ENCODE measurements at regions not wholly inside any gene's neighbourhood (a gene's known extent, or its start where the extent isn't known, plus 50 kb on each side); places are given as distances from the start of the nearest gene placed in this dataset.
"Not testable (repeated sequence)": the region's sequence is repeated elsewhere in the genome, so short reads cannot be mapped to it uniquely, and the experiment has no call there.

DNA sequence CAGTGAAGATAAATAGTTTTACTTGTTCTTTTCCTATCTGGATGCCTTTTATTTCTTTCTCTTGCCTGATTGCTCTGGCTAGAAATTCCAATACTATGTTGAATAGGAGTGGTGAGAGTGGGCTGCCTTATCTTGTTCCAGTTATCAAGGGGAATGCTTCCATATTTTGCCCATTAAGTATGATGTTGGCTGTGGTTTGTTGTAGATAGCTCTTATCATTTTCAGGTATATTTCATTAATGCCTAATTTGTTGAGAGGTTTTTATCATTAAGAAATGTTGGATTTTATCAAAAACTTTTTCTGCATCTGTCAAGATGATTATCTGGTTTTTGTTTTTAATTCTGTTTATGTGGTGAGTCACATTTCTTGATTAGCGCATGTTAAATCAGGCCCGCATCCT, 655.8 kb downstream of the NUP35 start:
- Histone ChIP-seq H3K27ac (ENCODE audit: low read depth, low read length, poor library complexity, severe bottlenecking) (no peak overlapping the region), H2AFZ (ENCODE audit: low read length) (no peak overlapping the region), H3K27me3 (ENCODE audit: insufficient read depth, low read length) (no peaks in the 10 kb centered on the region), H3K9me3 (ENCODE audit: low read length) (no peaks in the 10 kb centered on the region), H3F3A (ENCODE audit: insufficient read depth, low read length) (no peaks in the 10 kb centered on the region), H3K4me2 (ENCODE audit: low read length) (no peak overlapping the region), H3K4me3 (ENCODE audit: low read depth, low read length, poor library complexity, severe bottlenecking) (no peak overlapping the region), H3K79me2 (ENCODE audit: insufficient read depth, low read length) (no peaks in the 10 kb centered on the region), H3K9ac (ENCODE audit: low read length) (no peak overlapping the region), H4K20me1 (ENCODE audit: insufficient read depth, low read length) (no peaks in the 10 kb centered on the region), H3K36me3 (ENCODE audit: insufficient read depth, low read length) (no peaks in the 10 kb centered on the region), H3K9me2 (ENCODE audit: low read depth, low read length) (no peaks in the 10 kb centered on the region), H3K4me1 (ENCODE audit: insufficient read depth, low read length, severe bottlenecking) (no peaks in the 10 kb centered on the region)
- TF ChIP-seq EZH2 (IDR thresholded peaks at IDR 0.05; ENCODE audit: borderline replicate concordance, low read length) = no peak
- TF ChIP-seq, protein P1, sequence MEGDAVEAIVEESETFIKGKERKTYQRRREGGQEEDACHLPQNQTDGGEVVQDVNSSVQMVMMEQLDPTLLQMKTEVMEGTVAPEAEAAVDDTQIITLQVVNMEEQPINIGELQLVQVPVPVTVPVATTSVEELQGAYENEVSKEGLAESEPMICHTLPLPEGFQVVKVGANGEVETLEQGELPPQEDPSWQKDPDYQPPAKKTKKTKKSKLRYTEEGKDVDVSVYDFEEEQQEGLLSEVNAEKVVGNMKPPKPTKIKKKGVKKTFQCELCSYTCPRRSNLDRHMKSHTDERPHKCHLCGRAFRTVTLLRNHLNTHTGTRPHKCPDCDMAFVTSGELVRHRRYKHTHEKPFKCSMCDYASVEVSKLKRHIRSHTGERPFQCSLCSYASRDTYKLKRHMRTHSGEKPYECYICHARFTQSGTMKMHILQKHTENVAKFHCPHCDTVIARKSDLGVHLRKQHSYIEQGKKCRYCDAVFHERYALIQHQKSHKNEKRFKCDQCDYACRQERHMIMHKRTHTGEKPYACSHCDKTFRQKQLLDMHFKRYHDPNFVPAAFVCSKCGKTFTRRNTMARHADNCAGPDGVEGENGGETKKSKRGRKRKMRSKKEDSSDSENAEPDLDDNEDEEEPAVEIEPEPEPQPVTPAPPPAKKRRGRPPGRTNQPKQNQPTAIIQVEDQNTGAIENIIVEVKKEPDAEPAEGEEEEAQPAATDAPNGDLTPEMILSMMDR (IDR thresholded peaks at IDR 0.05; ENCODE audit: low read length) = no peak

DNA sequence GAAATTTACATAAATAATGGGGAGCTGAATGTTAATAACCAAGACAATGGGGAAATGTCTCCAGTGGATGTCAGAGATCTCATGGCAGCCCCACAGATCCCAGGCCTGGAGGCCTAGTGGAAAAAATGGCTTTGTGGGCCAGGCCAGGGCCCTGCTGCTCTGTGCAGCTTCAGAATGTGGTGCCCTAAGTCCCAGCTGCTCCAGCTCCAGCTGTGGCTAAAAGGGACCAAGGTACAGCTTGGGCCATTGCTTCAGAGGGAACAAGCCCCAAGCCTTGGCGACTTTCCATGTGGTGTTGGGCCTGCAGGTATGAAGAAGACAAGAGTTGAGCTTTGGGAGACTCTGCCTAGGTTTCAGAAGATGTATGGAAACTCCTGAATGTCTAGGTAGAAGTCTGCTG, 658.2 kb downstream of the NUP35 start:
- Histone ChIP-seq H3K4me3 (ENCODE audit: low read depth, low read length, poor library complexity, severe bottlenecking) (no peak overlapping the region), H2AFZ (ENCODE audit: low read length) (no peak overlapping the region), H3K9ac (ENCODE audit: low read length) (no peak overlapping the region), H3K36me3 (ENCODE audit: insufficient read depth, low read length) (no peaks in the 10 kb centered on the region), H3K27ac (ENCODE audit: low read depth, low read length, poor library complexity, severe bottlenecking) (no peak overlapping the region), H3K9me3 (ENCODE audit: low read length) (no peaks in the 10 kb centered on the region), H3K4me1 (ENCODE audit: insufficient read depth, low read length, severe bottlenecking) (no peaks in the 10 kb centered on the region), H3K9me2 (ENCODE audit: low read depth, low read length) (no peaks in the 10 kb centered on the region), H3K79me2 (ENCODE audit: insufficient read depth, low read length) (no peaks in the 10 kb centered on the region), H3F3A (ENCODE audit: insufficient read depth, low read length) (no peaks in the 10 kb centered on the region), H3K27me3 (ENCODE audit: insufficient read depth, low read length) (no peaks in the 10 kb centered on the region), H3K4me2 (ENCODE audit: low read length) (no peak overlapping the region), H4K20me1 (ENCODE audit: insufficient read depth, low read length) (no peaks in the 10 kb centered on the region)
- TF ChIP-seq EZH2 (IDR thresholded peaks at IDR 0.05; ENCODE audit: borderline replicate concordance, low read length) = no peak
- TF ChIP-seq, protein P1 (IDR thresholded peaks at IDR 0.05; ENCODE audit: low read length) = no peak

DNA sequence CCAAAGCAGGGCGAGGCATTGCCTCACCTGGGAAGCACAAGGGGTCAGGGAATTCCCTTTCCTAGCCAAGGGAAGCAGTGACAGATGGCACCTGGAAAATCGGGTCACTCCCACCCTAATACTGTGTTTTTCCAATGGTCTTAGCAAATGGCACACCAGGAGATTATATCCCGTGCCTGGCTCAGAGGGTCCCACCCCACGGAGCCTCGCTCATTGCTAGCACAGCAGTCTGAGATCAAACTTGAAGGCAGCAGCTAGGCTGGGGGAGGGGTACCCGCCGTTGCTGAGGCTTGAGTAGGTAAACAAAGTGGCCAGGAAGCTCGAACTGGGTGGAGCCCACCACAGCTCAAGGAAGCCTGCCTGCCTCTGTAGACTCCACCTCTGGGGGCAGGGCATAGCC, 664.6 kb downstream of the NUP35 start:
- not testable (repeated sequence) for H3K79me2 ChIP-seq (ENCODE audit: insufficient read depth, low read length); H3K27me3 ChIP-seq (ENCODE audit: insufficient read depth, low read length); H3K9me2 ChIP-seq (ENCODE audit: low read depth, low read length); H3K36me3 ChIP-seq (ENCODE audit: insufficient read depth, low read length); H3K4me2 ChIP-seq (ENCODE audit: low read length); H3K4me3 ChIP-seq (ENCODE audit: low read depth, low read length, poor library complexity, severe bottlenecking); H3K4me1 ChIP-seq (ENCODE audit: insufficient read depth, low read length, severe bottlenecking); H3F3A ChIP-seq (ENCODE audit: insufficient read depth, low read length); H3K27ac ChIP-seq (ENCODE audit: low read depth, low read length, poor library complexity, severe bottlenecking); H2AFZ ChIP-seq (ENCODE audit: low read length); H4K20me1 ChIP-seq (ENCODE audit: insufficient read depth, low read length); H3K9me3 ChIP-seq (ENCODE audit: low read length); H3K9ac ChIP-seq (ENCODE audit: low read length)

DNA sequence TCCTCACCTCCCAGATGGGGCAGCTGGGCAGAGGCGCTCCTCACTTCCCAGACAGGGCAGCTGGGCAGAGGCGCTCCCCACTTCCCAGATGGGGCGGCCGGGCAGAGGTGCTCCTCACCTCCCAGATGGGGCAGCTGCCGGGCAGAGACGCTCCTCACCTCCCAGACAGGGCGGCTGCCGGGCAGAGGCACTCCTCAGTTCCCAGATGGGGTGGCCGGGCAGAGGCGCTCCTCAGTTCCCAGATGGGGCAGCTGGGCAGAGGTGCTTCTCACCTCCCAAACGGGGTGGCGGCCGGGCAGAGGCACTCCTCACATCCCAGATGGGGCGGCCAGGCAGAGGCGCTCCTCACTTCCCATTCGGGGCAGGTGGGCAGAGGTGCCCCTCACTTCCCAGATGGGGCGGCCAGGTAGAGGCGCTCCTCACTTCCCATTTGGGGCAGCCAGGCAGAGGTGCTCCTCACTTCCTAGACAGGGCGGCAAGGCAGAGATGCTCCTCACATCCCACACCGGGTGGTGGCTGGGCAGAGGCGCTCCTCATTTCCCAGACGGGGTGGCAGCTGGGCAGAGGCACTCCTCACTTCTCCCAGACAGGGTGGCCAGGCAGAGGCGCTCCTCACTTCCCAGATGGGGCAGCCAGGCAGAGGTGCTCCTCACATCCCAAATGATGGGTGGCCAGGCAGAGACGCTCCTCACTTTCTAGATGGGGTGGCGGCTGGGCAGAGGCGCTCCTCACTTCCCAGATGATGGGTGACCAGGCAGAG, 668.1 kb downstream of the NUP35 start:
- not testable (repeated sequence) for H3K27me3 ChIP-seq (ENCODE audit: insufficient read depth, low read length); H3K9ac ChIP-seq (ENCODE audit: low read length); H3K27ac ChIP-seq (ENCODE audit: low read depth, low read length, poor library complexity, severe bottlenecking); H3K79me2 ChIP-seq (ENCODE audit: insufficient read depth, low read length); H3K4me3 ChIP-seq (ENCODE audit: low read depth, low read length, poor library complexity, severe bottlenecking); H2AFZ ChIP-seq (ENCODE audit: low read length); H4K20me1 ChIP-seq (ENCODE audit: insufficient read depth, low read length); H3K4me2 ChIP-seq (ENCODE audit: low read length); H3K4me1 ChIP-seq (ENCODE audit: insufficient read depth, low read length, severe bottlenecking); H3K36me3 ChIP-seq (ENCODE audit: insufficient read depth, low read length); H3F3A ChIP-seq (ENCODE audit: insufficient read depth, low read length); H3K9me2 ChIP-seq (ENCODE audit: low read depth, low read length); H3K9me3 ChIP-seq (ENCODE audit: low read length)

All from OCI-LY1 (cell line).